ENCODE measurements at regions not wholly inside any gene's neighbourhood (a gene's known extent, or its start where the extent isn't known, plus 50 kb on each side); places are given as distances from the start of the nearest gene placed in this dataset.
A peak's percentile ranks its signal among the peaks of the same experiment; 100 is the strongest.

- Histone ChIP-seq H3K9me3 (no peaks in the 10 kb centered on the region), H3K36me3 (replicated peaks) (no peaks in the 10 kb centered on the region), H3K4me3 (no peak overlapping the region), H3K27me3 (ENCODE audit: low read depth) (peaks cover 5% of the 10 kb centered on the region; the same call in 1 of the 2 replicates), H3K4me1 (no peaks in the 10 kb centered on the region)
- in situ Hi-C loops (cut with MboI; ENCODE audit: low sequenced_read_pairs) = no loop called here
- no peak for DNase-seq (ENCODE audit: low spot score in 2 of 2)
Measured at GRCh38 chr2:12998685-12999084, 281.9 kb downstream of the TRIB2 start.

GRCh38 chr2:13000664-13001363 is 284.1 kb downstream of the TRIB2 start:
- peaks cover 9% of the 10 kb centered on the region; the same call in 1 of the 2 replicates for H3K27me3 ChIP-seq (ENCODE audit: low read depth)
- no peak for DNase-seq (ENCODE audit: low spot score in 2 of 2)
- H3K4me1 ChIP-seq = no peaks in the 10 kb centered on the region
- H3K4me3 ChIP-seq = no peak overlapping the region
- no peaks in the 10 kb centered on the region for H3K9me3 ChIP-seq
- in situ Hi-C loops (cut with MboI; ENCODE audit: low sequenced_read_pairs) = loop anchor here (25.0 kb wide), 1 partner anchor 1139 kb away; no protein-coding TSS in a partner anchor
- no peaks in the 10 kb centered on the region for H3K36me3 ChIP-seq (replicated peaks)

GRCh38 chr2:13001408-13001807 is 284.7 kb downstream of the TRIB2 start:
- no peak for DNase-seq (ENCODE audit: low spot score in 2 of 2)
- H3K36me3 ChIP-seq (replicated peaks) = no peaks in the 10 kb centered on the region
- in situ Hi-C loops (cut with MboI; ENCODE audit: low sequenced_read_pairs) = loop anchor here (25.0 kb wide), 1 partner anchor 1139 kb away; no protein-coding TSS in a partner anchor

DNA sequence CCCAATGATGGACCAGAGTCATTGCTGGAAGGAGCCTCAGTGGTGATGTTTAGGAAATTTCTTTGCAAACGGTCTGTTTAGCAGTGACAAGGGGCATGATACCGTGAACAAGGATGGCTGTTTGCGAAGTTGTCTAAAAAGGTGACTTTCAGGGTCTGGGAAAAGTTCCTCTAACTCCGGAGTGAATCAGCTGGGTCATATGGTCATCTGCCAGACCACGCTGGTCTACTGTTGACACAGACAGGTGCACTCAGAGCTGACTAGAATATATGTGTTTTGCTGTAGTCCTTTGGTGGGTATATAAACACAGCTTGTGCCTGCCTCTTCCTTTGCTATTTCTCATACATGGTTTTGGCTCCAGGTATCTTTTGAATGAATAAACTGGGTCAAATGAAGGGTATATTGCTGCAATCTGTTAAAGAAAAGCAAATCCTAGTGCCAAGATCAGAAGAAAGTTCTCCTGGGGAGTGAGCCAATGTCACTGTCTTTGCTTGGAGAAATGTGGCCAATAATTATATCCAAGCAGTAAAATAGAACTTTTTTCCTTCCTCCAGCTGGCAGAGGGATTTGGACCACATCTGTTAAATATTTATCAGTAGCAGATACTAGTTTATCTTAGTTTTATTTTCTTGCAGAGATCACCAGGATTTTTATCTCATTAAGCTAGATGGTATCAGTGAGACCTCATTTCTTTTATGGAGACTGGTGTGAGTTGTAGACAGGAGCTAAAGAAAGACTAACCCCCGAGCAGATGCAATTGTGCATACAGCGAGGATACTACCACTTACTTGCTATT is 286.0 kb downstream of the TRIB2 start:
- no peaks in the 10 kb centered on the region for H3K9me3 ChIP-seq
- no peaks in the 10 kb centered on the region for H3K36me3 ChIP-seq (replicated peaks)
- H3K4me1 ChIP-seq = no peaks in the 10 kb centered on the region
- no peak overlapping the region for H3K4me3 ChIP-seq
- in situ Hi-C loops (cut with MboI; ENCODE audit: low sequenced_read_pairs) = loop anchor here (25.0 kb wide), 1 partner anchor 1140 kb away; no protein-coding TSS in a partner anchor
- no peak for DNase-seq (ENCODE audit: low spot score in 2 of 2)
- peaks cover 9% of the 10 kb centered on the region; the same call in 1 of the 2 replicates for H3K27me3 ChIP-seq (ENCODE audit: low read depth)

More at GRCh38 chr2:13001408-13001807, 284.7 kb downstream of the TRIB2 start:
- no peak overlapping the region for H3K4me3 ChIP-seq
- H3K9me3 ChIP-seq = no peaks in the 10 kb centered on the region
- H3K27me3 ChIP-seq (ENCODE audit: low read depth) = peaks cover 9% of the 10 kb centered on the region; the same call in 1 of the 2 replicates
- H3K4me1 ChIP-seq = no peaks in the 10 kb centered on the region

- no peak for DNase-seq (ENCODE audit: low spot score in 2 of 2)
- Histone ChIP-seq H3K36me3 (replicated peaks) (no peaks in the 10 kb centered on the region), H3K9me3 (no peaks in the 10 kb centered on the region), H3K4me1 (no peaks in the 10 kb centered on the region), H3K4me3 (no peak overlapping the region), H3K27me3 (ENCODE audit: low read depth) (peaks cover 9% of the 10 kb centered on the region; the same call in 1 of the 2 replicates)
- in situ Hi-C loops (cut with MboI; ENCODE audit: low sequenced_read_pairs) = loop anchor here (25.0 kb wide), 1 partner anchor 1141 kb away; no protein-coding TSS in a partner anchor
Measured at GRCh38 chr2:13003500-13003899, 286.8 kb downstream of the TRIB2 start.

DNA sequence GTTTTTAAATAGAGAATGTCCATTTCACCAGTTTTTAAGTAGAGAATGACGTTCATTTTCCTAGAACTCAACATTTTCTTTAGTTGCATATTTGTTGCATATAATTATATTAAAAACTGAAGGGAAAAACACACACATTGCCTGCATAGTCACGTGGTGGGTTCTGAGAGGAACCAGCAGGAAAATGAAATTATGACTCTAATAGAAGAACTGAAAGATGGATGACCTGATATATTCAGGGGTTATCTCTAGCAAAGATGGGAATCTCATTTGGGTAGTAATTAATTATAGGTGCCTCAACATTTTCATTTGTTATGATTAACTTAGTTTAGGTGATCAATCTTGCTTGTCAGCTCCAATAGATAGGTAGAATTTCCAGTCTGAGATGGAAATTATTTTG is 288.3 kb downstream of the TRIB2 start:
- in situ Hi-C loops (cut with MboI; ENCODE audit: low sequenced_read_pairs) = loop anchor here (25.0 kb wide), 1 partner anchor 1143 kb away; no protein-coding TSS in a partner anchor
- Histone ChIP-seq H3K4me3 (no peak overlapping the region), H3K4me1 (no peaks in the 10 kb centered on the region), H3K9me3 (no peaks in the 10 kb centered on the region), H3K36me3 (replicated peaks) (no peaks in the 10 kb centered on the region), H3K27me3 (ENCODE audit: low read depth) (peaks cover 9% of the 10 kb centered on the region; the same call in 1 of the 2 replicates)
- no peak for DNase-seq (ENCODE audit: low spot score in 2 of 2)

GRCh38 chr2:13005761-13006335 is 289.1 kb downstream of the TRIB2 start:
- no peak overlapping the region for H3K4me3 ChIP-seq
- DNase-seq (ENCODE audit: low spot score in 2 of 2) = no peak
- no peaks in the 10 kb centered on the region for H3K36me3 ChIP-seq (replicated peaks)
- H3K27me3 ChIP-seq (ENCODE audit: low read depth) = peaks cover 9% of the 10 kb centered on the region; the same call in 1 of the 2 replicates
- H3K9me3 ChIP-seq = no peaks in the 10 kb centered on the region
- no peaks in the 10 kb centered on the region for H3K4me1 ChIP-seq
- in situ Hi-C loops (cut with MboI; ENCODE audit: low sequenced_read_pairs) = loop anchor here (25.0 kb wide), 1 partner anchor 1144 kb away; no protein-coding TSS in a partner anchor

- in situ Hi-C loops (cut with MboI; ENCODE audit: low sequenced_read_pairs) = loop anchor here (25.0 kb wide), 1 partner anchor 1144 kb away; no protein-coding TSS in a partner anchor
- no peaks in the 10 kb centered on the region for H3K4me1 ChIP-seq
- no peak for DNase-seq (ENCODE audit: low spot score in 2 of 2)
- no peak overlapping the region for H3K4me3 ChIP-seq
- no peaks in the 10 kb centered on the region for H3K9me3 ChIP-seq
- peaks cover 9% of the 10 kb centered on the region; the same call in 1 of the 2 replicates for H3K27me3 ChIP-seq (ENCODE audit: low read depth)
- no peaks in the 10 kb centered on the region for H3K36me3 ChIP-seq (replicated peaks)
Measured at GRCh38 chr2:13006426-13006825, 289.7 kb downstream of the TRIB2 start.

DNA sequence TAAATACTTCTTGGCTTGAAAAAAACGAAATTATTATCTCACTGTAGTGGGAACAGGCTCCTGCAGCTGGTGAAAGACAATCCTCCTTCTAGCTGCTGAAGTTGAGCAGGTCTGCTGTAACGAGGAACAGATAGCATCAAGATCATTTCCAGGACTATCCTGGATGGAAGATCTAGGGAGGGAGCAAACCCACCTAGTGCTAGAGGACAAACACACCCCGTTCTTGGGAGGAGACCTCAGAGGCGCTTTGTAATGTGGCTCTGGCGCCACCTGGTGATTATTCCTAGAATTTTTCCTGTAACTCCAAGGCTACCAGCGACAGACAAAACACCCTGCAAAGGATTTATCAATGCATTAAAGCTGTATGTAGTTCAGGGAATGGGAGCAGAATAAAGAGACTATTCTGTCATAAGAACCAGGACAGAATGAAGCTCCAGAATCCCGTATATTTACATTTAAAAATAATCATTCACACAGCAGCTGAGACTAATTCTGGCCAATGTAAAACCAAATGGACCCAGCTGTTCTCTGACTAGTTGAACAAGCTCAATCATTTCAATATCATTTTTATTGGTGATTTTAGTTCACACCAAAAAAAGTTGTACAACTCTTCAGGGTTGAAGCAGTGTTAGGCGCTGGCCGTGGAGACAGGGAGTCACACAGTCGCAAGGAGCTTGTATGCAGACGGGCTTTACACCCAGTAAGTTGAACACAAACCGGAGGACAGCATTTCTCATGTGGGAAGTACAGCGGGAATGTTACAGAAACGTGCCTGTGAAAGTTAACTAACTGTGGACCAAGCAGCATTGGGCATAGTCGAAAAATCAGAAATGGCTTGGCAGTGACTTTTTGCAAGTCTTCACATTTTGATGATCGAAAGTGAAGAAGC is 290.3 kb downstream of the TRIB2 start:
- DNase-seq (ENCODE audit: low spot score in 2 of 2) = peak; percentile 60 to 74
- Histone ChIP-seq H3K36me3 (replicated peaks) (no peaks in the 10 kb centered on the region), H3K4me3 (no peak overlapping the region), H3K4me1 (no peaks in the 10 kb centered on the region), H3K27me3 (ENCODE audit: low read depth) (peaks cover 9% of the 10 kb centered on the region; the same call in 1 of the 2 replicates), H3K9me3 (no peaks in the 10 kb centered on the region)
- in situ Hi-C loops (cut with MboI; ENCODE audit: low sequenced_read_pairs) = loop anchor here (25.0 kb wide), 1 partner anchor 1145 kb away; no protein-coding TSS in a partner anchor

DNA sequence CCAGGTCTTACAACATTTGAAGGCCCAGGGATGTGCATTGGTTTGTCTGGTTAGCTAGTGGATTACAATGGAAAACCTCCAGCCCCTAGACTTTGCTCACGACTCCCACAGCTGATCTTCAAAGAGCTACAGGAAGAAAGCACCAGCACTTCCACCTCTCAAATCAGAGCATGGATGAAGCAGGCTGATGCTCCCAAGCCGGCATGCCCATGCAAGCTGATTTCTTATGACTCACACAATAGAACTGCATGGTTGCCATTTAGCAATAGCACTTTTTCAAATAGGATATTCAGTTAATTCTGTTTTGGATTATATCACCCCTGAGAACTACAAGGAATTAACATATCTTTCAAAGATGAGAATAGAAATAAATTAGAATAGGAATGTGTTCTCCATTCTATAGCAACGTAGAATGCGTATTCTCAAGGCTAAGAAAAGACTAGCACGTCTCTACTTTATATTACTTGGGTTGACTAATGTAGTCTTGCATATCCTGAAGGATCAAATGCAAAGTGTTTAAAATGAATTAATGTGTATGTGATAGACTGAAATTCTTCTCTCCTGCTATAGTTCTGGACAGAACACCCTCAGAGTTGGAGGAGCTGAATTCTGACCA is 292.4 kb downstream of the TRIB2 start:
- peaks cover under 1% of the 10 kb centered on the region; the same call in 1 of the 2 replicates for H3K27me3 ChIP-seq (ENCODE audit: low read depth)
- no peaks in the 10 kb centered on the region for H3K36me3 ChIP-seq (replicated peaks)
- H3K4me1 ChIP-seq = no peaks in the 10 kb centered on the region
- no peak overlapping the region for H3K4me3 ChIP-seq
- H3K9me3 ChIP-seq = no peaks in the 10 kb centered on the region
- peak; percentile 27 to 30 for DNase-seq (ENCODE audit: low spot score in 2 of 2)
- in situ Hi-C loops (cut with MboI; ENCODE audit: low sequenced_read_pairs) = loop anchor here (25.0 kb wide), 1 partner anchor 1147 kb away; no protein-coding TSS in a partner anchor

DNA sequence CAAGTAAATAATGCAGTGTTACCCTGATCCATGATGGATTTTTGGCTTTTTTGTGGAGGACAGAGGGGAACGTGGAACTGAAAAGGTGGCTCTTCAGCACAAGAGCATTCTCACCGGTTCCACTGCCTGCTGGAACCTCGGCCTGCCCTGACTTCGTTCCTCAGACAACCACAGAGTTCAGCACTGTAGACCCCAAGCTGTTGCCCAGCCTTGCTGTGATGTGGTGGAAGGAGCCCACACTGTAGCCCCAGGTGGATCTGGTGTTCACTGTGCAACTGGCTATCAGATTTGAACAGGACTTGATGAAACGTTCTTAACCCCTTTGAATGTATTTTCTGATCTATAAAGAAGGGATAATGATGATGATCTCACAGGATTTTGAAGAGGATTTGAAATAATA is 293.5 kb downstream of the TRIB2 start:
- H3K36me3 ChIP-seq (replicated peaks) = no peaks in the 10 kb centered on the region
- in situ Hi-C loops (cut with MboI; ENCODE audit: low sequenced_read_pairs) = loop anchor here (25.0 kb wide), 1 partner anchor 1148 kb away; no protein-coding TSS in a partner anchor
- H3K4me1 ChIP-seq = no peaks in the 10 kb centered on the region
- H3K27me3 ChIP-seq (ENCODE audit: low read depth) = no peaks in the 10 kb centered on the region
- no peak for DNase-seq (ENCODE audit: low spot score in 2 of 2)
- no peaks in the 10 kb centered on the region for H3K9me3 ChIP-seq
- H3K4me3 ChIP-seq = no peak overlapping the region

GRCh38 chr2:13014783-13015182 is 298.0 kb downstream of the TRIB2 start:
- in situ Hi-C loops (cut with MboI; ENCODE audit: low sequenced_read_pairs) = loop anchor here (25.0 kb wide), 1 partner anchor 1152 kb away; no protein-coding TSS in a partner anchor
- Histone ChIP-seq H3K27me3 (ENCODE audit: low read depth) (no peaks in the 10 kb centered on the region), H3K36me3 (replicated peaks) (no peaks in the 10 kb centered on the region), H3K4me3 (no peak overlapping the region), H3K4me1 (no peaks in the 10 kb centered on the region), H3K9me3 (no peaks in the 10 kb centered on the region)
- DNase-seq (ENCODE audit: low spot score in 2 of 2) = no peak

Data from HAP-1 (cell line).